EH (cell line): ENCODE measurements at regions not wholly inside any gene's neighbourhood (a gene's known extent, or its start where the extent isn't known, plus 50 kb on each side); places are given as distances from the start of the nearest gene placed in this dataset.

ENCODE experiments used
- DNase-seq: peaks from one replicate; pipeline ENCODE4 v3.0.0-alpha.2; 2015; ENCODE audit warnings: low read depth

GRCh38 chr10:16352146-16352545 lies 84.7 kb upstream of the PTER start:
- DNase-seq = no peak

- DNase-seq = no peak
Measured at GRCh38 chr10:16360001-16360400, 76.8 kb upstream of the PTER start.

- no peak for DNase-seq
Measured at GRCh38 chr10:16360425-16360824, 76.4 kb upstream of the PTER start.

GRCh38 chr10:16361086-16361485 lies 75.7 kb upstream of the PTER start:
- DNase-seq = no peak

- no peak for DNase-seq
Measured at GRCh38 chr10:16363741-16364140, 73.1 kb upstream of the PTER start.

- DNase-seq = no peak
Measured at GRCh38 chr10:16367621-16368292, 69.1 kb upstream of the PTER start.

- DNase-seq = no peak
Measured at GRCh38 chr10:16381083-16381482, 55.7 kb upstream of the PTER start.

- DNase-seq = no peak
Measured at GRCh38 chr10:16384021-16384420, 52.8 kb upstream of the PTER start.

GRCh38 chr10:16386855-16387254 lies 50.0 kb upstream of the PTER start:
- DNase-seq = no peak
